ENCODE measurements at regions not wholly inside any gene's neighbourhood (a gene's known extent, or its start where the extent isn't known, plus 50 kb on each side); places are given as distances from the start of the nearest gene placed in this dataset.

DNA sequence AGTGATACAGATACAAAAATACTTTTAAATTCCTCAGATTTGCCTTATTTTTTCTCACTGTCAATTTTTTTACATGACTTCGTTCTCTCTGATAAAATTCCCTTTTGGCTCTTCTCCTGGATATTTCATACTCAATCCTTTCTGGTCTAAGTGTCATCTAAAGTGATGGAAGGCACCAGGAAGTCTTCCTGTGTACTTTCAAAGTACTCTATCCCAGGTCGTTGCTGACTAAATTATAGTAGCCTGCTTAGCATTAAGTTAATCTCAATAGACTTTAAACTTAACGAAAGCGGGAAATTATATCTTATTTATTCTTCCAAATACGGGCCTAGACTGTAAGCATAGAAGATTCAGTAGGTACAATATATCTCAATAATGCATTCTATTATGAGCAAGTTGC lies 67.8 kb downstream of the CASP12 start:
- DNase-seq (ENCODE audit: low spot score): no peak

DNA sequence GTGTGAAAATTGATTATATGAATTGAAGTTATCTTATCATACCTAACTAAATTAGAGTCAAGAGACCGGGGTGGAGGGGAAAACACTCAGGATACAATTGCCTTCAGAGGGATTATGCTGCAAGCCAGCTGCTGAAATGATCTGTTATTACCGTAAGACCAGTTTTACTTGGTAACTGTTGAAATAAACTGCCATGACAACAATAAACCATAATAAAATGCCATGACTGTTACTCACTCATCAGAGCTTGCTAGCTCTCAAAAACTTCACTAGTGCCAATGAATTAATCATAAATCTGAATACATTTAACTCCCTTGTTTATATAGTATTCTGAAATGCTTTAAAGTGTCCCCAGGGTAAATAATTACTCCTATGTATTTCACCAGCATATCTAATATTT lies 68.2 kb downstream of the CASP12 start:
- DNase-seq (ENCODE audit: low spot score): no peak

DNA sequence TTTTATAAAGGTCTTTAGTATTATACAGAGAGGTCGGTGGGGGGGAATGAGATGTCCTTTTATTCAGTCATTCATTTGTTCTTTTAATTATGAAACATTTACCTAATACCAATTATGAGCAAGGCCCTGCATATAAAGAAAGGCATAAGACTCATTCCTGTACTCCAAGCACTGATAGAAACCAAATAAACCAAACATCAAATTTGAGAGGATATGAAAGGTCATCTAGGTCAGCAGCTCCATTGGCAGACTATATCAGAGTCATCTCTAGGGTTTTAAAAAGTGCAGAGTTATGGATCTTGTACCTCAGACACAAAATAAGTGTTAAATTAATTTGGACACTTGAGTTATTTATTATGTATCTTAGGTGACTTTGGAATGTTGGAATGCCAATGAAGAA lies 71.5 kb downstream of the CASP12 start:
- DNase-seq (ENCODE audit: low spot score): no peak

DNA sequence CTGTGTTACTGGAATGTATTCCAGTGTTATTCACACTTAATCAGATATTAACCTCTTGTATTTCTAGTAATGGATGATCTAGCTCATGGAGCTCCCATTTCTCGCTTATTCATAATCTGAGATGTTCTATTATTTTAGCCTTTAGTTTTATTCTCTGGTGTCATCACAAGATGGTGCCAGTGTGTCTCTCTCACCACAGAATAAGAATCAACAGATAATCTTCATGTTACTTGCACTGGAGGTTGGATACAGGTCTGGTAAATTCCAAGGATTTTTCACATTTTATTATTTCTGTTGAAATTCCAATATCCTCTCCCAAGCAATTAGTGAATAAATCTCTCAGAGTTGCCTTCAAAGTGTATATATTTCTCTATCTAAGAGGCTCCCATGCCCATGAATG lies 74.6 kb downstream of the CASP12 start:
- DNase-seq (ENCODE audit: low spot score): no peak

DNA sequence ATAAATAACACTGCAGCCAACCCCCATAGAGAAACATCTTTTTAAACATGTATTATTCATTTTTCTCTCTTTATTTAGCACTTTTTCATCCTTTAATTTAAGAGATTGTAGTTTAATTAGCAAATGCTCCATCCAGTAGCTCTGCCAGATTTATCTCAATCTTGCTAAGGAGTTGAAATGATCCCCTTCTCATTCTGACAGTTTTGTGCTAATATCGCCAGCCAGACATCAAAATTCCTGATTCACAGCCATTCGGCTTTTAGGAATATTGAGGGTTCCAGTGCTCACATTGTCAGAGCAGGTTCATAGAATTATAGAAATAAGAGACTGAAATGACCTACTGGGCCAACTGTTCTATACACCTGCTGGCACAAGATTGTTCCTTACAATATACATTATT lies 77.8 kb downstream of the CASP12 start:
- DNase-seq (ENCODE audit: low spot score): no peak

DNA sequence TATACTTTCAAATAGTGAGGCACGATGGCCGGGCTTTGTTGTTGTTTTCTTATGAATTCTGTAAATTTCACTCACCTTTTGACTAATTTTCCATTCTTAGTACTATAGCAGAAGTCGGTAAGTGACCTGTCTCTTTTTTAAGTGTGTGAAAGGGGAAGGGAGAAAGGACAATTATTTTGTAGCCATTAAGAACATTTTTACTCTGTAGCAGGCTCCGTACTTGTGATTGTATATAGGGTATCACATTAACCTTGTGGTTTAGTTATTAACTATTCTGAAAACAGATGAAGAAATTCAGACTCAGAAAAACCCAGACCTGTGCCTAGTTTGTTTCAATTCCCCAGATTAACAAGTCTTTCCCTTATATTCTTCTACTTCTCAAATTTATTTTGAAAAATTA lies 78.7 kb downstream of the CASP12 start:
- no peak for DNase-seq (ENCODE audit: low spot score)

DNA sequence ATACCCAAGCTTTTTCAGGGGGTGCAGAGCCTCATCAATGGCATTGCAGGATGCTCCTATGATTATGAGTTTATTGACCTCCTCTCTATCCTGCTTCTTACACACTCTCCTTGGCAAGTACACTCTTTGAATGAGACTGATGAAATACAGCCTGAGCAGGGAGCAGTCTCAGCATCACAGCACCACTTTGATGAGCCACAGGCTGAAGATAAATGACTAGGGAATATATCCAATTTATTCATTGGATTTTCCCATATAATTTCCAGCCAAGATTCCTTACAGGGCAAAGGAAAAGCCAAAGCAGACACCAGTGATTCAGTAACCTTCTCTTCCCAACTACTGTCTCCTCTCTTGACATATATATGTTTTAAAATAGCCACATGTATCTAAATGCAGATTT lies 79.2 kb downstream of the CASP12 start:
- DNase-seq (ENCODE audit: low spot score): no peak

DNA sequence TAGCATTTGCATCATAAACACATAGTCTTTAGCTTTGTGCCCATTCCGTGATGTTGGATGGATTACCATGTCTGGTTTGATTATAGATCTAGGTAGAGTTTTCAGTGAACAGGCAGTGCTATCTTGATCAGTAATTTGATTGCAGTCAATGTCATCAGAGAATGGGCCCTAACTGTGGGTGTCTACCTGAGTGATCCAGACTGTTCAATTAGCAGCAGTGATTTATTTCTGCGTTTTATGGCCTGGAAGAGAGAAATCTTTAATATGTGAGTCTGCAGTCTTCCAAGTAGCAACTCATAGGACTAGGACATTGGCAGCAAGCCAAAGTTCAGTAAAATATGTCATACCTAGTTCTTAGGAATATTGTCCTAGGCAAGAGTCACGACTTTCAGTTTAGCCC lies 80.3 kb downstream of the CASP12 start:
- no peak for DNase-seq (ENCODE audit: low spot score)

DNA sequence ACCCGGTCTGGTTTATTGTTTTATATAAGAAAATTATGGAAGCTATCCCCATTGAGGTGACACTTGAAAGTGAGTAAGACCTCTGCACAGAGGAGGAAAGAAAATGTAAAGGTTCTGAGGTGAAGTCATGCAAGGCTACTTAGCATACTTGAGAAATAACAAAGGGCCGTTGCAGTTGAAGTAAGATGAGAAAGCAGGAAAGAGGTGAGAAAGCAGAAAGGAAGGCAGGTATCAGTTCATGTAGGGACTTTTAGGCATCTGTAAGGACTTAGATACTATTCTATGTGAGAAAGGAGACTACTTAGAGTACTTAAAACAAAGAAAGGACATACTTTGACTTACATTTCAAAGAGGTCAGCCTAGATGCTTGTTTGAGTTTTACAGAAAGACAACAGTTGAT lies 84.7 kb downstream of the CASP12 start:
- DNase-seq (ENCODE audit: low spot score): no peak

DNA sequence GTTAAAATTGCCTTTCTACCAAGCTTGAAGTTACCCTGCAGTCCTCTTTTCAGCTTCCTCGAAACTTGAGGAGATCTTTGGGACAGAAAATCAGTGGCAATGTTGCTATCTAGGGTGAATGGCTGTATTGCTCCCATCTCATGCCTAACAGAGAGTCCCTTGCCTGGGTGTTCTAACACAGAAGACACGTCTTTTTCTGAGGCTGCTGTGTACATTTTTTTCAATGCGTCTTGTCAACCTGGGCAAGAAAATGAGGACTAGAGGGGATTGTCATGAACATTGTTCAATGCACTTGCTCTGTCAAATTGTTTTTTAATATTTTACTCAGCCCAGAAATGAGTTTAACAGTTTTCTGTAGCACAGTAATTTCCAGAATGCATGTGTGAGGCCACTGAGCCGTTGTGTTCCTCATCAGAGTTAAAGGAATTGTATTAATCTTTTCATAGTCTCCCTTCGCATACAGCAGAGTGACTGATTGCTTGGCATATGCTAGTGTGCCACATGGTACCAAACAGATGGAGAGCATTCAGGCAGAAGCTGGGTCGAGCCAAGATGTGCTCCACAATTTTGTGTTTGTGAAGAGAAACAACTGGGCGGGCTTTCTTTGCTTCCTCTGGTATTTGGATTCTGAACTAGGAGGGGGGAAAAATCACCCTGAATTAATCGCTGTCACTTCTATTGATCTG lies 86.0 kb downstream of the CASP12 start:
- no peak for DNase-seq (ENCODE audit: low spot score)

DNA sequence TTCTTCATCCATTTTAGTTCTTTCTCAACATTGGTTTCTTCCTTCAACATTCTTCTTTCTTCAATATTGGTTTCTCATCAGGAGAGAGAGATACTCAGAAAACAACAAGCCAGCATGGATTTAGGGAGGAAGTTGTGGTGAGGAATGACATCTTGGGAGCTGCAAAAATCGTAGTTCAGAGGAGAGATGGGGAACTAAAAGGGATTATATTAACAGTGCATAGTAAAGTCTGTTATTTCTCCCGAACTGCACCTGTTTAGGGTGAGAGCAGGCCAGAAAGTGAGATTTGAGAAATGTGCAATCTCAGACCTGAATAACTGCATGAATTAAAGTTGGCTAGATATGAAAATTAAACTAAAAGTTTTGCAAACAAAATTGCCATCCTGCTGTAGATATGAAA lies 94.5 kb downstream of the CASP12 start:
- DNase-seq (ENCODE audit: low spot score): no peak

DNA sequence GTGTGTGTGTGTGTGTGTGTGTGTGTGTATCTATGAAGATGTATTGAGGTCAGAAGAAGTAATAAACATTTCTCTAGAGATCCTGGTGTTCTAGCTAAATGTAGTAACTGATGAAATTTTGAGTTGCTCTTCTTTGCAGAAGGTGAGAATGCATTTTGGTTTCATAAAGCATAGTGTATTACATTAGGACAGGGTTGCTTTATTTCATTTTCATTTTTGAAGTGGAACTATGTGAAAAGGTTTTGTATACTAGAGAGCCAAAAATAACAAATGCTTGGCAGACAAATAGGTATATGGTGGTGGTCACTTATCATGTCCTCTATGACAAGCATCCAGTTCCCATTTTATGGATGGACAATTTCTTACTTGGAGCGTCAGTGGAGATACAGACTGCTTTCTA lies 99.0 kb downstream of the CASP12 start:
- DNase-seq (ENCODE audit: low spot score): no peak

DNA sequence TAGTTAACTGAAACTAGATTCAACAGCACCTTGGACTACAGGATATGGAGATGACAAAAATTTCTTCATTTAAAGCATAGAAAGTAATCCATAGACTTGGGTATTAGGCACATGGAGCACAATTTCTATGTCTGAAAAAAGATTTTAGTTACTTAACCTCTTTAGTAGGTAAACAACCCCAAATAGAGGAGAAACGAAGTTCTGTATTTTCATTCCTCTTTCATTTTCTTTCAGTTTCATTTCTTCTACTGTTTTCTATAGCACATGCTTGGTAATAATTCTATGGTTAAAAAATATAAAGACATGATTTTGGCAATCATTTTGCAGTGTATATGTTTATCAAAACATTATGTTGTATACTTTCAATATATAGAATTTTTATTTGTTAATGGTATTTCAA lies 99.5 kb downstream of the CASP12 start:
- no peak for DNase-seq (ENCODE audit: low spot score)

DNA sequence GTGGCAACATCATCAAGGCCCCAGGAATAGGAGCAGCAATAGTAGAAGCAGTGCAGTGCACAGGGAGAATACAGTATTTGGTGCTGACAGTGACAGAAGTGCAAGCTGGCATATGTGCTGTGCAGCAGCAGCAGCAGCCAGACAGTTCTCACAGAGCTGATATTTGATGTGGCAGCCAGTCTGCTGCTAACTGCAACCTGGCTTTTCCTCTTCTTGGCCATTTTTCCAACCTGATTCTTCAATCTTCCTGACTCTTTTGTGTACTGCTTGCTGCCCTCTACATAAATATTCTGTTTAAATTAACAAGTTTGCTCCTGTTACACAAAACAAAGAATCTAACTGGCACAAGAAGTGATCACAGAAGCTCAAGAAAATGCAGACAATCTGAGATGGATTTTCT lies 102.0 kb downstream of the CASP12 start:
- no peak for DNase-seq (ENCODE audit: low spot score)

DNA sequence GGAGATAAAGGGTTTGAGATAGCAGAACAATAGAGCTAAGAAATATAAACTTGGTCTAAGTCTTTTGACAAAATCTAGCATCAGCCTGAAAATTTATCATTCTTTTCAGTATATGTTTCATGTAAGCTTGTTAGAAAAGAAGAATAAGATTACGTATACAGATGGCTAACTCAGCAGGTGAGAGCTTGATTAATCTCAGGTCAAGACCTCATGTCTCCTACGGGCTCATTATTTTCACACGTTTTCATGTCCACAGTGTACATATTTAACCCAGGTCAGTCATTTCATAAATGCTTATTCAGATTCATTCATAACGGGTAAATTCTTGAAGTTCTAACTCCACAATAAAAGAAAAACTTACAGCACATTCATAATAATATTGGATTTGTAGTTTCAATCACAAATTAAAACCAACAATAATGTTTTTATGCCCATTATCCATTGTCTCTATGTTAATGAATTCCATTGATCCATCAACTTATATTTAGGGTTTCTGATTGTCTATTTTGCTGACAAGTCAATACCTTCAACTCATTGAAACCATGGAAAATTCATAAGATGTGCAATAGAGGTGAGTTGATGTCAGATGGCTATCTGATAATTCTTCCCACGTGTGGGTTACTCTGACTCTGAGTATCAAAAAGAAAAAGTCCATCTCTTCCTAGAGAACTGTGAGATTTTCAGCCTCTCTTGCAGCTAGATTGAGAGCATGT lies 102.6 kb downstream of the CASP12 start:
- no peak for DNase-seq (ENCODE audit: low spot score)

DNA sequence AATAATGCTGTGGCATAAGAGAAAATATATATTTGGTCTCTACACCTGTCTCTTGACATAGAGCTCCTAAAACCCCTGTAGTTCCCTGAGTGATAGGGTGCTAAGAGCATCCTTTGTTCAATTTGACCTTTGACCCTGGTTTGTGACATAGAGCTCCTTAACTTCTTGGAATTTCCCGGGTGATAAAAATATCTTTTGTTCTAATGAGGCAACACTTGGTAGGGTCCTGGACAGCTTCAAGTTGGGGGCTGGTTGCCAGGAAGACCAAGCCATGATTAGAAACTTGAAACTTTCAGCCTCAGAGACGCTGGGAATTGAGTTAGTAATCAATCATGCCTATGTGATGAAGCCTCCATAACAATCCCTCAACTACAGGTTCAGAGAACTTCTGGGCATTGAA lies 105.4 kb downstream of the CASP12 start:
- DNase-seq (ENCODE audit: low spot score): no peak

DNA sequence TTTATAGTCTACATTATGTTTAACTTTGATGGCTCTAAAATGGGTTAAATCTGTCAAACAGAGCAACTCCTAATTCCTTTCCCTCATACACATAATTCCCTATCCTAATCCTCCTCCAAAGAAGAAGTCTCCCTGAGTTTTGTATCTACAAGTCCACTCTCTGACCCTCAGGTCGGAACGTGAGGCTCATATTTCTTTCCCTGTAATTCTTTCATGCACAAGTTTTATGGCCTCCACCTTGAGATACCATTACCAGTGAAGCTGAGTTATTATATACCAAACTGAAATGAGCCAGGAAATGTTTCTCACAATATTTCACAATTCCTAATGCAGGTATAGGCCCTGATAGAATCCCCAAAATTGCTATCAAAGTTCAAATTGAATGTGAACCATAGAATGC lies 106.4 kb downstream of the CASP12 start:
- no peak for DNase-seq (ENCODE audit: low spot score)

DNA sequence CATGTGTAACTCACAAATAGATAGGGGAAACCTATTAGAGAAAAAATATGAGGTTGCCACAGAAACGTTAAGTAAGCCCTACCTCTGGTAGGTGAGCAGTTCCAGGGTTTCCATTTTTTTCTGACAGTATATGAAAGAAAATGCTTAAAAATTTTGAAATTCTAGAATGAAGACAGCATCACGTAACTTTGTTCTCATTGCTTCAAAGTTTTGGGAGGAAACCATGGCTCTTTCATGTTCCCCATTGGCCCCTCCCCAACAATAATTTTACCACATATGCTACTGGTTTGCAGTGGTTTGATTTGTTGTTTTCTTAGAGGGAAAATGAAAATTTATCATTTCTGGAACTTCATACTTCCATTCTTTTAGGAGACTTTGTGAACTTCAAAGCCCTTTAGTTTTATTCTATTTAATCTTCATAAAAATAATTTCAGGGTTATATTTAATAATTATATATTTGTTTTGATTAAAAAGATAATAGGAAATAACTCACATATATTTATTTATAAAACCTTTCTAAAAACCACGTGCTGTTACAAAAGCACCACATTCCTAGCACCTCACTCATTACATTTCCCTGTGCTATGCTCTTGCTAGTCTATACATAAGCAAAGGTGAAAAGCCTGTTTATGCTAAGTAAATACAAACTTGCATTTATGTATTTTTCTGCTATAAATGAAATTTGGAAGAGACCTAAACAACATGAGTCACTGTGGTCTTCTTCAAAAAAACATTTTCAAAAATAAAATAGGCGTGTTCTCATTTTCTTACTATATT lies 113.4 kb downstream of the CASP12 start:
- DNase-seq (ENCODE audit: low spot score): no peak

DNA sequence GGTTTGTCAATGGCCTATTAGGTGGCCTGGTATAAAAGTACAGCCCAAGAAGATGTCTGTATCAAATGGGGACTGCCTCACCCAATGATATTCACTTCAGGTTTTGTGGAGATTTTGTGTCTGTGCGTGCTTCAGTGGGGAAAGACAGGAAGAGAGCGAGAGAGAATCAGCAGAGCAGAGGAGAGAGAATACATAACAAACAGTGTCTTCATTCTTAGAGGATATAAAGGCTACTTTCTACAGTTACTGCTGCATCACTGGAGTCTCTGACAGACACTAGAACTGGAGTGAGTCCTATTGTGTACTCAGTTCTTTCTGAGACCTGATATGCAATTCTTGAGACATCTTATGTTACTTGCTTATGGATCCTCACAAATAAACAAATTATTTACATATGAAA lies 115.0 kb downstream of the CASP12 start:
- no peak for DNase-seq (ENCODE audit: low spot score)

DNA sequence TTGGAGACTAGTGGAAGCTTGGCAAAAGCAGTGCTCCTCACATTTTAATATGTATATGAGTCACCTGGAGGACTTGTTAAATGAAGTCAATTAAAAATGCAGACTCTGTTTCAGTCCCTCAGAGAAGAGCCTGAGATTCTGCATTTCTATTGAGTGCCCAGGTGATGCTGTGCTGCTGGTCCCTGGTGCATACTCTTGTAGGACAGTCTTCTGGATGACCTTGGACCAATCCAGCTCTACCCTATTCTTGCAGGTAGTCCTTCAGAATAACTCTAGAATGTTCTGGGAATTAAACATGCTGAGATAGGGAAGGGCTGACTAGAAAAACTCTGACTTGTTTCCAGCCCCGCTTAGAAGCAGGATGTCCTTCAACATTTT lies 115.9 kb downstream of the CASP12 start:
- no peak for DNase-seq (ENCODE audit: low spot score)

DNA sequence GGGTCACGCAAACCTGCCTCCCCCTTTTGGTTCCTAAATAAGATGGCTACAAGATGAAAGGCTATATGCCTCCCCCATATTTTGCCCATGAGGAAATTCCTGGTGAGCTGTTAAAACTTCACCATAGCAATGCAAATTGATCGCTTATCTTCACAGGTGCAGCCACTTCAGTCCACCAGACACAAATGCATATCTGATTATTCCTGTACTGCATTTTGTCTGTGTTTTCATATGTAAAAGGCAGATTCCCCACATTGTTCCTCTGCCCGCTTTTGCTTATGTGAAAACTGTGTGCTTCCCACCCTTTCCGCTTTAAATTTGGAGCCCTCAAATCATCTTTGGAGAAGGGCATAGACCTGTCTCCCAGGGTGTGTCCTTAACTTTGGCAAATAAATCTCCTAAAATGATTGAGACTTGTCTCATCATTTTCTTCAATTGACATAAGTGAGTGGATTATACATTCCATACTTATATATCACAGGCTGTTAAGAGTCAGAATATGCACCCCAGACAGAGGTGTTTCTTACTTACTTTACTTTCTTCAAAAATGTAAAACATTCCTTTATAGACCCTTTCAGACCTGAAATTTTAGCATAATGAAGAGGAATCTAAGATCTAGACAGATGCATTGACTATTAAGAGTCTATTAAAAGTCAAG lies 116.4 kb downstream of the CASP12 start:
- DNase-seq (ENCODE audit: low spot score): no peak

DNA sequence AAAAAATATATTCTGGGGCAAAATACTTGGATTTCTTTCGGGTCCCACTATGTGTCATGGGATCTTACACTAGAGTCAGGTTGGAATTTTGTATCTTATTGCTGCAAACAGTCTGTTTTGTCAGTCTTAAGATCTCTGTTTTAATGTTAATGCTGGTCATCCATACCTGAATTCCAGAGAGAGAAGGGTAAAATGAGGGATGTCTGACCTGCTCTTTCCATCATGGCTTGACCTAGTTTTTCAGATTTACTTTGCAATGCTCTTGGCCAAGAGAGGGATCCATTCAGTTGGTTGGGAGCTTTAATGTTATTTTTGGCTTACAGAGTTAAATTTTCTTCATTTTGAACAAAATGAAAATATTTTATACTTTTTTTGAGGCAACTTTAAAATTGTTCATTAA lies 117.2 kb downstream of the CASP12 start:
- DNase-seq (ENCODE audit: low spot score): no peak
